OCI-LY7 (cell line): ENCODE measurements at regions not wholly inside any gene's neighbourhood (a gene's known extent, or its start where the extent isn't known, plus 50 kb on each side); places are given as distances from the start of the nearest gene placed in this dataset.
"Not testable (repeated sequence)": the region's sequence is repeated elsewhere in the genome, so short reads cannot be mapped to it uniquely, and the experiment has no call there.

Source experiments
- BruUV-seq: library from RNA; stranded (reverse); fragments of 400-500 nt; replicated peaks from 2 replicates; lab custom pipeline; 2021; lab: Mats Ljungman, UMichigan
- CTCF ChIA-PET: fragments of 300-600 bp; sonication (Branson Sonifier 250); formaldehyde crosslinking; loops from one replicate; lab custom pipeline; 2022; ENCODE audit warnings: antibody characterized with exemption; ENCODE audit not compliant: unreplicated experiment; lab: Charles Lee
- POLR2A ChIA-PET: fragments of 300-600 bp; sonication (Branson Sonifier 250); formaldehyde crosslinking; loops from one replicate; lab custom pipeline; 2022; ENCODE audit warnings: antibody characterized with exemption; lab: Charles Lee
- DNase-seq: peaks from one replicate; pipeline ENCODE4 v3.0.0-alpha.2; 2015; ENCODE audit warnings: low spot score
- H2AFZ ChIP-seq: fragments of 200-600 bp; sonication (generic), shearing (Covaris generic); 2 replicates; pipeline ENCODE4 v1.6.1; 2014; ENCODE audit warnings: mild to moderate bottlenecking, antibody characterized with exemption, low read length, moderate library complexity
- H3K27ac ChIP-seq: fragments of 200-600 bp; sonication (generic); 2 replicates; pipeline ENCODE4 v1.5.1; 2014; ENCODE audit warnings: mixed run types, low read depth, mild to moderate bottlenecking, moderate library complexity, low read length, inconsistent platforms; ENCODE audit not compliant: poor library complexity, severe bottlenecking
- H3K36me3 ChIP-seq: fragments of 200-600 bp; sonication (generic); 2 replicates; pipeline ENCODE4 v1.6.1; 2014; ENCODE audit warnings: mild to moderate bottlenecking, antibody characterized with exemption, low read length, moderate library complexity, mixed read lengths; ENCODE audit not compliant: insufficient read depth
- H3K4me1 ChIP-seq: fragments of 200-600 bp; sonication (generic); 2 replicates; pipeline ENCODE4 v1.5.1; 2014; ENCODE audit warnings: mild to moderate bottlenecking, low read length; ENCODE audit not compliant: insufficient read depth, poor library complexity, severe bottlenecking
- H3K4me2 ChIP-seq: fragments of 200-600 bp; sonication (generic); 2 replicates; pipeline ENCODE4 v1.6.1; 2014; ENCODE audit warnings: mild to moderate bottlenecking, low read length
- H3K4me3 ChIP-seq: fragments of 200-600 bp; sonication (generic); 2 replicates; pipeline ENCODE4 v1.5.1; 2014; ENCODE audit warnings: mild to moderate bottlenecking, low read depth, low read length; ENCODE audit not compliant: poor library complexity, severe bottlenecking
- H3K79me2 ChIP-seq: fragments of 200-600 bp; sonication (generic); 2 replicates; pipeline ENCODE4 v1.6.1; 2016; ENCODE audit warnings: low read depth, mild to moderate bottlenecking, low read length, moderate library complexity, mixed read lengths; ENCODE audit not compliant: insufficient read depth
- H3K9me2 ChIP-seq: fragments of 200-600 bp; sonication (generic); 2 replicates; pipeline ENCODE4 v1.6.1; 2016; ENCODE audit warnings: mild to moderate bottlenecking, low read length, mixed read lengths; ENCODE audit not compliant: insufficient read depth
- H3K9me3 ChIP-seq: fragments of 200-600 bp; sonication (generic); 2 replicates; pipeline ENCODE4 v1.6.1; 2014; ENCODE audit warnings: mild to moderate bottlenecking, mixed run types, low read length, mixed read lengths
- H4K20me1 ChIP-seq: fragments of 200-600 bp; sonication (generic); 2 replicates; pipeline ENCODE4 v1.6.1; 2014; ENCODE audit warnings: mild to moderate bottlenecking, antibody characterized with exemption, low read length, moderate library complexity, mixed read lengths; ENCODE audit not compliant: insufficient read depth
- CTCF ChIP-seq: fragments of 200-600 bp; sonication (generic); conservative IDR thresholded peaks from 2 replicates; pipeline ENCODE4 v1.5.1; 2014; ENCODE audit warnings: mild to moderate bottlenecking, antibody characterized with exemption, low read length, moderate library complexity, mixed read lengths
- EZH2phosphoT487 ChIP-seq: fragments of 200-600 bp; sonication (generic); IDR thresholded peaks from 2 replicates; pipeline ENCODE4 v1.6.1; 2018; ENCODE audit warnings: low read depth, borderline replicate concordance, mild to moderate bottlenecking, mixed run types, antibody characterized with exemption, low read length, moderate library complexity, mixed read lengths
- intact Hi-C: fragments of 100-400 bp; cut with micrococcal nuclease; formaldehyde crosslinking; loops from one replicate; pipeline ENCODE4 v1.10.0; 2022; ENCODE audit not compliant: unreplicated experiment

GRCh38 chr6:48985025-48985424 lies 478.0 kb downstream of the MMUT start:
- intact Hi-C loops = no loop called here
- no peaks in the 10 kb centered on the region for H3K9me2 ChIP-seq
- no peaks in the 10 kb centered on the region for H3K9me3 ChIP-seq
- no peaks in the 10 kb centered on the region for H4K20me1 ChIP-seq
- no peak for DNase-seq
- TF ChIP-seq EZH2phosphoT487 (no peak), CTCF (no peak)
- no TSS peak for BruUV-seq
- ChIA-PET POLR2A (no interaction called here), CTCF (no interaction called here)
- H3K4me3 ChIP-seq = no peak overlapping the region
- no peaks in the 10 kb centered on the region for H3K79me2 ChIP-seq
- no peaks in the 10 kb centered on the region for H3K4me1 ChIP-seq
- H3K4me2 ChIP-seq = no peak overlapping the region
- H2AFZ ChIP-seq = no peak overlapping the region
- H3K27ac ChIP-seq = no peak overlapping the region
- H3K36me3 ChIP-seq = no peaks in the 10 kb centered on the region

- intact Hi-C loops, BruUV-seq, POLR2A ChIA-PET: not testable (repeated sequence)
Observed at GRCh38 chr6:48983968-48984367, 479.1 kb downstream of the MMUT start.

GRCh38 chr6:48983377-48983776 lies 479.7 kb downstream of the MMUT start:
- CTCF ChIA-PET = no interaction called here
- DNase-seq = no peak
- H3K79me2 ChIP-seq = no peaks in the 10 kb centered on the region
- no peaks in the 10 kb centered on the region for H3K4me1 ChIP-seq
- intact Hi-C loops = no loop called here
- H3K9me3 ChIP-seq = no peaks in the 10 kb centered on the region
- no peaks in the 10 kb centered on the region for H3K36me3 ChIP-seq
- H2AFZ ChIP-seq = no peak overlapping the region
- TF ChIP-seq CTCF (no peak), EZH2phosphoT487 (no peak)
- BruUV-seq = no TSS peak
- no peak overlapping the region for H3K27ac ChIP-seq
- no peaks in the 10 kb centered on the region for H3K9me2 ChIP-seq
- no peak overlapping the region for H3K4me2 ChIP-seq
- H3K4me3 ChIP-seq = no peak overlapping the region
- H4K20me1 ChIP-seq = no peaks in the 10 kb centered on the region
- POLR2A ChIA-PET = no interaction called here

More at GRCh38 chr6:48983968-48984367, 479.1 kb downstream of the MMUT start:
- H3K36me3 ChIP-seq, CTCF ChIA-PET, H3K9me2 ChIP-seq, H3K79me2 ChIP-seq, H2AFZ ChIP-seq, H3K4me1 ChIP-seq, H3K9me3 ChIP-seq, H3K4me3 ChIP-seq, DNase-seq, H3K27ac ChIP-seq, H3K4me2 ChIP-seq, H4K20me1 ChIP-seq: not testable (repeated sequence)
